ENCODE measurements at regions not wholly inside any gene's neighbourhood (a gene's known extent, or its start where the extent isn't known, plus 50 kb on each side); places are given as distances from the start of the nearest gene placed in this dataset.

DNA sequence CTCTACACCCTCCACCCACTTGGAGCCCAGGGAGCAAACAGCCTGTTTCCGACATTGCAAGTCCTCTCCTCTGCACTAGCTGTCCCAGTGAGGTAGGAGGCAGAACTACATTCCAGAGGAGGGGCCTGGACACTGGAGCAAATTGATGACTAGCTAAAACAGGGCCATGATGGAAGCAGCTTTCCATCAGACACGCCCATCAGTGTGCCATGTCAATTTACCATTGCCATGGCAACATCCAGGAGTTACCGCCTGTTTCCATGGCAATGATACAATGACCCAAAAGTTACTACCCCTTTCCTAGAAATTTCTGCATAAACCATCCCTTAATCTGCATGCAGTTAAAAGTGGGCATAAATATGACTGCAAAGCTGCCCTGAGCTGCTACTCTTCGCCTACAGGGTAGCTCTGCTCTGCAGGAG is 647.1 kb downstream of the PTPRU start:
- DNase-seq (ENCODE audit: low read depth in 3 of 3) = no peak

DNA sequence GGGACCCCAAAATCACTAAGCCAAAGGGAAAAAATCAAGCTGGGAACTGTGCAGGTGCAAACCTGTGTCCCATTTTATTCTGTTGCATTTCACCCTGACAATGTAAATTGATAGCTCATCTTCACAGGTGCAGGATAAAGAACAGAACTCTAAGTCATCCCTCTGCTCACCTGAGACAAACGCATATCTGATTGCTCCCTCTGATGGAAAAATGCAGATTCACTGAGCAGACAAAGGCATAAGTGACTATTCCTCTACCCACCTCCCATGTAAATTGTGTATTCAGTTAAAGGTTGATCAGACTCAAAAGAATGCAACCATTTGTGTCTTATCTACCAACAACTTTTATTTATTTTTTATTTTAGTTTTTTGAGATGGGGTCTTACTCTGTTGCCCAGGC is 644.2 kb downstream of the PTPRU start:
- no peak for DNase-seq (ENCODE audit: low read depth in 3 of 3)

DNA sequence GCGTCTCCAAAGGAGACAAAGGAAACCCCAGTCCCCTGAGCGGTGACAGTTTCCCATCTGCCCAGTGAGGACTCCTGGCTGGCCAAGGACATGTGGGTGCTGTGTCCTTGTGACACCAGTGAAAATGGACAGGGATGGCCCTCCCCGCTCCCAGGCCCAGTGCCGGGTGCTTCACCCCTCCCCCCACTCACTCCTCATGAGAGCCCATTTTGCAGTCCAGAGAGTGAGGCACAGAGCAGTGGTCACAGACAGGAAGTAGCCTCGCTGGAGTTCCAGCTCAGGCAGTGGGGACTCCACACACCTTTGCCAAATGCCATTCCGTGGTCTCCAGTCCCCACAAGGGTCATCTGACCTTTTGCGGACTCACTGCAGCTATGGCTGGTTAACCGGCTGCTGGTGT is 642.9 kb downstream of the PTPRU start:
- DNase-seq (ENCODE audit: low read depth in 3 of 3) = no peak

DNA sequence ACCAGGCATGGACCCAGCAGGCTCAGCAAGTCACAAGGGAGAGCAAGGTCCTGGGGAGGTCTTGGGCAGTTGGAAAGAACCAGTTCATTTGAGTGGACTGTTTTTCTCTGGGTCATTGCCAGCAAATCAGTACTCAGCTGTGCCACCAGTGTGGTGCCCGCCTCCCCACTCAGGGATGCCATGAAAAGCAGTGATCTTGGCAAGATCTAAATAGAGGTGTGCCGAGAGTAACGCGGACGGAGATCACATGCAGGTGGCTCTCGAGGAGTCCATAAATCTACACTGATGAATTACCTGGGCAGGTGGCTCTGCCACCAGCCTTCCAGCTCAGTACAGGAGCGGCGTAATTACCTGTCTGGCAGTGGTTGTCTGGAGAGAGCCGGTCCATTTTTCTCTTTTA is 642.2 kb downstream of the PTPRU start:
- no peak for DNase-seq (ENCODE audit: low read depth in 3 of 3)

DNA sequence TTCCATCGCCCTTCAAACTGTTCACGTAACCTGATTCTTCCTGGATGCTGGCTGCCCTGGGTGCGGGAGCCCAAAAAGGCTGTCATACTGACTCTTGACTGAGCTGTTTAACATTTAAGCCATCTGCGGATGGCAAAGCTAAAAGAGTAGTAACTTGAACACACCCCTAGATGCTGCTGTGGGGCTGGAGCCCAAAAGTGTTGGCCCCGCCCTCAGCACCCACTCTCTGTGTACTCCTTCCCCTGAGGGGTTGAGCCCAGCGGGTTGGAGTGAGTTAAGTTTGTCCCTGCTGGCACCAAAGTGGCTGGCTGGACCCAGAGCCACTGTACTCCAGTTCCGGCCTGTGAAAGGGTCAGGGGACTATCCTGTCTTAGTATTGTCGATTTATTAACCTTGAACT is 640.6 kb downstream of the PTPRU start:
- DNase-seq (ENCODE audit: low read depth in 3 of 3) = no peak

DNA sequence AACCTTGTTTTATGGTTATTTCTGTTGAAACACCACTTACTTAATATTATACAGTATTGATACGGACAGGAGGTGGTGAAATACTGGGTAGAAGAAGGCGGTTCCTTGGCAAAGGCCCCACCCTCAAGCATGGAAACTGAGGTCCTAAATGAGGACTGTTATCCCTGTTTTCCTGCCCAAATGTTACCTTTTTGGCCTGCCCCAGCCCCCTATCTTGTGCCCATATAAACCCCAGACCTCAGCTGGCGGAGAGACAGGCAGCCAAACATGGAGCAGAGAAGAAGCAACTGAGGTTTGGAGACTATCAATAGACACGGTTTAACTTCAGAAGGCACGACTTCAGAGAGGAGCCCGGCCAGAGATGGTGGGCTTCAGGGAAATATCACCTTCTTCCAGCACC is 640.1 kb downstream of the PTPRU start:
- DNase-seq (ENCODE audit: low read depth in 3 of 3) = no peak

DNA sequence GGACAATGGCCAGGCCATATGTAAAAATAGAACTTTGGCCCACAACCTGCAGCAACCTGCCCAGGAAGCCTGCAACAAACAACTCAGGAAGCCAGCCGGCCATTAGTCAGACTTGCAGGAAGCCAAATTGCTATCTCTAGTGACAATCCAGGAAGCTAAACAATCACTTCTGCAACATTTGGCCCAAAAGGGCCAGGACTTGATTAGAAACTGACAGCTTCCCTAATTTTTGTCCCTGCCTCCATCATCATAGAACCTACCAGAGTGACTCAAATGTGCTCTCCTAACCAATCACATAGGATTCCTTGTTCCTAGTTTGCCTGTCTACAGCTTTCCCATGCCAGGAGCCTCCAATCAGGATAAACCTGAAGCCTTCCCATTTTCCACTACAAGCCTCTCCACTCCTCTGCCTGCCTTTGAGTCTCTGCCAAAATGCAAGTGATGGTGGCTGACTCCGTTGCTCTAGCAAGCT is 639.3 kb downstream of the PTPRU start:
- DNase-seq (ENCODE audit: low read depth in 3 of 3) = no peak

DNA sequence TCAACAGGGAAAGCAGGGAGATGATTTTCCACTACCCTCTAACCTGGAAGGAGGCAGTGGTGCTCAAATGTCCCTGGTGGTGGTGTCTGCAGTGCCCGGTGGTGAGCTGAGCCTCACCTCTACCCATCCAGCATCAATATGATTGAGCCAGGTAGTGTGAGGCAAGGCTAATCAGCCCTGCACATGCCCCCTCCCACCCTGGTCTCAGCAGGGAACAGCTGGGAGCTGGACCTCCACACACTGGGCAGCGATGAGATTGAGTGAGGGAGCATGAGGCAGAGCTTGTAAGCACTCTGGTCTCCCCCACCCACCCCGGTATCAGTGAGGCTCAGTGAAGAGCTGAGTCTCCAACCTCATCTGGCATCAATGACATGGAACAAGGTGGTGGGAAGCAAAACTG is 634.3 kb downstream of the PTPRU start:
- no peak for DNase-seq (ENCODE audit: low read depth in 3 of 3)

DNA sequence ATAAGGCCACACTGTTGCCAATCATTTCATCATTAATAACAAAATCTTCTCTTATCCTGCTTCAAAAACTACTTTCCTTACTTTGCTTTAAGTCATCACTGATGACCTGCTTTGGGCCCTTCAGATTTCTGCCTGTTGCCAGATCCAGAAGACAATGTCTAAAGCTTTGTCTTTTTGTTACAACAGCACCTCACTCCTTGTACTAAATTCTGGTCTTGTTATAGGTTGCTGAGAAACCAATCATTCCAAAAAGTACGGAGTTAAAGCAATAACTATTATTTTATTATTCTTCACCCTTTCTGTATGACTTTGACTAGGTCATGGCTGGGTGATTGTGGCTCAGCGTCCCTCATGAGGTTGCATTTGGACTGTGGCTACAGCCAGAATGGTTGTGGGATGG is 633.5 kb downstream of the PTPRU start:
- DNase-seq (ENCODE audit: low read depth in 3 of 3) = no peak

DNA sequence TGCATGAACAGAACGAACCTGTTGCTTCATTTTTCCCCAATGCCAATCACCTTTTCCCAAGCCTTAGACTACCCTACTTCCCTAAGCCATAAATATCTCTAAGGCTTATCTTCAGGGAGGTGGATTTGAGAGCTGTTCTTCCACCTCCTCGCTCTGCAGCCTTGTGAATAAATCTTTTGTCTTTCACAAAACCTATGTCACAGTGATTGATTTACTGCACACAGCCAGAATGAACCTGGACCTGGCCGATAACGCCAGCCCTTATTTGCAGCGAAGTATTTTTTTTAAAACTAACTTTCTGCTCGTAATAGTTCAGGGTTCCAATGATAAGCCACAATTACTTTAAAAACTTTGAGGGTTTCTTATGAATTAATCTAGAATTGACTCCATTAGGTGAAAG is 632.6 kb downstream of the PTPRU start:
- no peak for DNase-seq (ENCODE audit: low read depth in 3 of 3)

DNA sequence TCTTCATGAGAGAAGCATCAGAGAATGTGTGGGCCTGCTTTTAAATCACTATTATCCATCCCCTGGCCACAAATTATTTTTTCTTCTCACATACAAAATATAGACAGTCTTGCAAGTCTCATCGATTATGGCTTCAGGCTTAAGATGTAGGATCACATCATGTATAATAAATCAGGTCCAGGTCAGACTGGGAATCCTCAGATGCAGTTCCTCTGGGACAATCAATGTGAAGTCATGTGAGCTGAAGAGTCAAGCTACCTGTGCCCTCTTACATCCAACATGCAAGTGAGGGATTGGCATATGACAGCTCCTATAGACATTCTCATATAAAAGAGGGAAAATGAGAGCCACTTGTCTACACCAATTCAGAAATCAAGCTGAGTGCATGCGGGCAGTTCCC is 631.8 kb downstream of the PTPRU start:
- no peak for DNase-seq (ENCODE audit: low read depth in 3 of 3)

DNA sequence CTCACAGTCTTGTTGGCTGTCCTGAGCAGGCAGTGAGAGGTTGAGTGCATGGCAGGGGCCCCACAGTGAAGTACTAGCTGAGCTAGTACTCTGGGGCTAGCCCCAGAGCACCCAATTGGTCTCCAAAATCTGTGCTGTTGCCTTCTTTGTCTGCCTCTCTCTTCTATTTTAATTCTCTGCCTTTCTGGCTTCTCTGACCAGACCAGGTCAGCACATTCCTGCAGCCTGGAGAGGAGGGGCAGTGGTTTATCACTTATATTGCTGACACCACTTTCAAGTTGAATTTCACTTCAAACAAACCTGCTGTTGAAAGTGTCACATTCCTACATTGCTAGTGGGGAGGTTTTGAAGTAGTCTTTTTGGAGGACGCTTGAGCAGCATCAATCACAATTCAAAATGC is 628.7 kb downstream of the PTPRU start:
- no peak for DNase-seq (ENCODE audit: low read depth in 3 of 3)

DNA sequence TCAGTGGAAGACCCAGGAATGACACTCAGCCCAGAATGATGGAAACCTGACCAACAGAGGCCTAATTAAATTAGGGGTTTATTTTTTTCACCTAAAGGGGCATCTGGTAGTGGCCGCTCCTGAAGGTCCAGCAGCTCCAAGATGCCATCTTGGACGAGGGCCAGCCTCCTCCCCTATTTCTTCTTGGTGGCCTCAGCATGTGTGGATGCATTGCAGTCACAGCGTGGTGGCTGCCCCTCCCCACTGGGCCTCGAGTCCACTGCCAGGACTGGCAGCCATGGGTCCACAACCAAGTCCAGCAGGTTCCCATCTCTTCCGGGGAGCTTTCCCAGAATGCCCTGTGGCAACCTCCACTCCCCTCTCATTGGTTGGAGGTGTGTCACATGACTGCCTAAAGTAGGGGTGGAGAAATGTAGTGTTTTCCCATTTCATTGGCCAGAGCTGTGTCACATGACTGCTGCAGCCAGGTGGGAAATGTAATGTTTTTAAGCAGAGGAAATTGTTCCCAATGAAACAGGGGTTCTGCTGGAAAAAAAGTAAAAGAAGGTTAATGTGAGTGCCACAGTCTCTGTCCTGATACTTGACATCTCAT is 628.2 kb downstream of the PTPRU start:
- no peak for DNase-seq (ENCODE audit: low read depth in 3 of 3)

DNA sequence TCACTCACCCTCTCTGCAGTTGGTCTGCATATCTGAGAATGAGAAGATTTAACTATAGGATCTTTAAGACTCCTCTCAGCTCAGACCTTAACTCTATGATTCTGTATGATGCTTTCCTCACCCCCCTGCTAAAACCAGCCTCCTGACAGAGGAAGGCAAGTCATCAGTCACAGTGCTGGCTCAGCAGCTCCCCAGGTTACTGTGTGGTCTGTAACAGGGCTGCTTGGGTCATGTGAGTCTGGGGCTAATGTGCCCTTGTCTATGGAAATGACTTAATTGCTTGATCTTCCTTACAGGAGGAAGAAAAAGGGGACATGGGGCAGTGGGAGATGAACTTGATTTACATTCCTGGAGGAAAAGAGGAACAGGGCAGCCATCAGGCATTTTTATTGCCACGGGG is 625.6 kb downstream of the PTPRU start:
- DNase-seq (ENCODE audit: low read depth in 3 of 3) = no peak

DNA sequence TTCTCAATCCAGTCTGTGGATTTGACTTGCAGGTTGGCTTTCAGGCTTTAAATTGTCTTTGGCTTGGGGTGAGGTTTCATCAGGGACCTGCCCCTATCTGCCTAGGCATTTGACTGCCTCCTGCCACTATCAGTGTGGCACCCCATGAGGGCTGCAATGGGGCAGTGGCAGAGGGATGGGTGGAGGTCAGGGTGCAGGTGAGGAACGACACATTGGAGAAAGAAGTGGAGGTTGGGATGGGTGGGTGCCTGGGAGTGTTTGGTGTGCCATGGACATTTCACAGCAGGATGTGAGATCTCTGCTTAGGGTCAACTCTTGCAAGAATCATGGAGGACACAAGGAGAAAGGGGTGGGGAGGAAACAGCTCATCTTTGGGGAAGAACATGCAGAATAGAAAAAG is 625.1 kb downstream of the PTPRU start:
- no peak for DNase-seq (ENCODE audit: low read depth in 3 of 3)

DNA sequence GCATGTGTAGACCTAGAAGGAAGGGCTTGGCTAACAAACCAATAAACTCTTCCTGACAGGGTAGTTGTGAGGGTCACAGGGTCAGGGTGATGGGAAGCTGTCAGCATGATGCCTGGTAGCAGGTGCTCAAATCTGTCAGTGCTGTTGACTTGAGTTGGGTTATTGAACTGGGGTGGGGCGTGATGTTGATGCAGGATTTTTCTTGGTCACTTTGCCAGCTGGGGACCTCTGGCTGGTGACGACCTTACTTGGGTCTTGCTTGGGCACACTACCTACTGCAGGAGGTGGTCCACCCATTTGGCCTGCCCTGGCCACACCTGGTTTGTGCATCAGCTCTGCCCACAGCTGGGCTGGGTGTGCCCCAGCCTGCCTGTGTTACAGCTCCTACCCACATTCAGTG is 624.4 kb downstream of the PTPRU start:
- no peak for DNase-seq (ENCODE audit: low read depth in 3 of 3)

DNA sequence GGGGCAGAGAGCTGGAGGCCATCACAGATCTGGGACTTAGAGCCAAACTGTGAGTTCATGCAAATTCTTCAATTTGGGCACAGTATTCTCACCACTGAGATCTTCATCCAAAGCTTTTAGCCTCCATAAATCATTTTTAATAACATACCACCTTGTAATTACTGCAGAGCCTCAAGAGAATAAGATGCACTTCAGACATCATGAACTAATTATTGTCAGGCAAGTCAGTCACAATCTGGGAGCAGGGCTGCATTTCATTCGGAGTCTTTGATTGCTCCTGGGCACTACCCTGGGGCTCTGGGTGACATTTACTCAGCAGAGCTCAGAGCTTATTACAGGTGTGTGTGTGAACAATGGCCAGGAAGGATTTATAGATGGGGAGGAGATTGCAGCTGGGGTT is 623.7 kb downstream of the PTPRU start:
- no peak for DNase-seq (ENCODE audit: low read depth in 3 of 3)

DNA sequence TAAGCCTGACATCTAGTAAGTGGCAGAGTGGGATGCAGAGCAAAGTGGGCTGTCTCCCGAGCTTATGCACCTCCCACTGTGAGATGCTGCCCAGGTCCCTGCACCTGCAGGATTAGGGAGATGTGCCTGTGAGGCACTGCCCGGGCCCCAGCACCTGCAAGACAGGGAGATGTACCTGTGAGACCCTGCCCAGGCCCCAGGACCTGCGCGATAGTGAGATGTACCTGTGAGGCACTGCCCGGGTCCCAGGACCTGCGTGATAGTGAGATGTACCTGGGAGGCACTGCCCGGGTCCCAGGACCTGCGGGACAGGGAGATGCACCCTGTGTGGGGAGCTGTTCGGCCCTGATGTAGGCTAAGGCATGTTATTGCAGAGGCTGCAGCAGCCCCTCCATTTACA is 622.8 kb downstream of the PTPRU start:
- DNase-seq (ENCODE audit: low read depth in 3 of 3) = no peak

DNA sequence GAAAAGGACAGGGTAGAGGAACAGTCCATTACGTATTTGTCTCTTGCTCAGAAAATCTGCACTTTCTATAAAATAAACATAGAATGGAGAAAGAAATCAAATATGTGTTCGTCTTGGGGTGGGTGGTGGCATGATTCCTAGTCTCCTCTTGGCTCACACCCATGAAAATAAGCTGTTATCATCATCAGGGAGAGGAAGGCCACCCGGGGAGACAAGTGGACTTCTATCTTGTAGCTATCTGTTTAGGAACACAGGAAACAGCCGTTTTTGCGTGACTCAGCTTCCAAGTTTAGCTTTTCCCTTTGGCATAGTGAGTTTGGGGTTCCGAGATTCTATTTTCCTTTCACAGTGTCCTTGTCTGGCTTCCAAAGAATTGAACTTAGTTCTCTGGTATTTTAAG is 622.3 kb downstream of the PTPRU start:
- DNase-seq (ENCODE audit: low read depth in 3 of 3) = no peak

DNA sequence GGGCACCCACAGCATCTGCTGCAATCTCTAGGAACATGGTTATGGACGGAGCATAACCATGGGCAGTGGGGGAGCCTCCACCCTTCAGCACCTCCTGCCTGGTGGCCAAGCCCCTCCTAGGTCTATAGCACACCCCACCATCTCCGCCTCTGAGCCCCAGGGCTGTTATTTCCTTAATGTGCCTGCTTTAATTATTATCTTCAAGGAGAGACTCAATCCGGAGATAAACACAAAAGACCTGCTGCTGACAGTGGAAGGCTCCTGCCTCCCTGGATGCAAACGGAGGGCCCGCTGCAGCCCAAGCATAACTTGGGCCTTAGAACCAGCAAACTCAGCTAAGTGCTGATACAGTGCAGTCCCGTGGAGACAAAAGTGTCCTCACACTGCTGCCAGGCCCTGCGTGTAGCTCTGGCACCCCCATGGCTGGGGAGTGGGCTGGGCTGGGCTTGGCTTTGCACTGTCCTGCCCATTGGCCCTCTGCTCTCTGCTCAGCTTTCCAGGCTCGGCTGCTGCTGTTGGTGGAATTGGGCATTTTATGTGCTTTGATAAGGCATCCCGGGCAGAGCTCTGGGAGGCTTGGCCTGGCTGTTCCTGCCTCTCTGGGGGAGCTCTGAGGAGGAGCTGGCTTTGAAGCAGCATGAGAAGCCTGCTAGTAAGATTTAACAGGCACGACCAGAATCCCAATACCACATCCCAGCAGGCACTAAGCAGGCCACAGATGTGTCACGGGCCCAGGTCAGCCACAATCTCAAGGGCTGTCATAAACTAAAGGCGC is 620.2 kb downstream of the PTPRU start:
- DNase-seq (ENCODE audit: low read depth in 3 of 3) = no peak

DNA sequence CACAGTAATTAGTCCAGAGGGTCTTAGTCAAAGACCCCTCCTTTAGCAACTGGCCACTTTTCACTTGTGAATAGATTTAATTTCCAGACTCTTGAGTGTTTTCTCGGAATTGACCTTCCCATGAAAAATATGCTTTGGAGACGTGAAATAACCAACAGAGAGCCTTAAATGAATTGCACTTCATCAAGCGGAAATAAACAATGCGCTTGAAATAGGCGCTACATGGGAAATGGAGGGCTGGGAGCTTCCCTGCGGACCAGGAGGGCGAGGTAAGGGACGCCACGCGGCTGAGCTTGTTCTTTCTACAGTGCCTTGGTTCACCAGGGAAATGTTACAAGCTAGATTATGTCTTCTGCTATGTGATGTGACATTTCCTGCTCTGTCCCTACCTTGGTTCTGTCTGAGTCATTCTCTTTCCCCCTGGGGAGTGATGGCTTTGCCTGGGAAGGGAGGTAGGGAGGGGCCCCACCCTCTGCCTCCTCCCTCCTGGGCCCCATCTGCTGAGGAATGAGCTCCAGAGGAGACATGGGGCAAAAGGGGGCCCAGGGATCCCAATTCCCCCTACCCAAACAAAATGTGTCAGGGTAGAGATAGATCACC is 619.3 kb downstream of the PTPRU start:
- no peak for DNase-seq (ENCODE audit: low read depth in 3 of 3)

DNA sequence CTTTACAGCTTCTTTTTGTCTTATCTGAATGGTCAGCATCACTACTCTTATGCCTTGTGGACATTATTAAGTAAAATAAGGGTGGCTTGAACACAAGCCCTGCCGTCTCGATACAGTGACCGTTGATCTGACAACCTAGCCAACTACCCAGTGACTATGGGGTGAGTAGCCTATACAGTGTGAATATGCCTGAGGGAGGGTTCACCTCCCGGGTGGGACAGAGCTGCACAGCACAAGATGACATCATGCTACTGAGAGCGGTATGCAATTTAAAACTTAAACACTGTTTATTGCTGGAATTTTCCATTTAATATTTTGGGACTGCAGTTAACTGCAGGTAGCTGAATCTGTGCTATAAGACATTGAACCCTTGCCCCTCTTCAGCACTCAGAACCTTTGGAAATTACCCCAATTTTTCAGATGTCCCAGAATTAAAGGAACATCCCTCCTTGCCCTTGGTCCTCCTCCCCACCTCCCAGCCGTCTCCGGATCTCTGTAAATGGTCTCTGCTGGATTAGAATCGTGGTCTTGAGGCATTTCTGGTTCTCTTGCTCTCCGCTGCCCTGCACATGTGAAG is 618.5 kb downstream of the PTPRU start:
- DNase-seq (ENCODE audit: low read depth in 3 of 3) = no peak

DNA sequence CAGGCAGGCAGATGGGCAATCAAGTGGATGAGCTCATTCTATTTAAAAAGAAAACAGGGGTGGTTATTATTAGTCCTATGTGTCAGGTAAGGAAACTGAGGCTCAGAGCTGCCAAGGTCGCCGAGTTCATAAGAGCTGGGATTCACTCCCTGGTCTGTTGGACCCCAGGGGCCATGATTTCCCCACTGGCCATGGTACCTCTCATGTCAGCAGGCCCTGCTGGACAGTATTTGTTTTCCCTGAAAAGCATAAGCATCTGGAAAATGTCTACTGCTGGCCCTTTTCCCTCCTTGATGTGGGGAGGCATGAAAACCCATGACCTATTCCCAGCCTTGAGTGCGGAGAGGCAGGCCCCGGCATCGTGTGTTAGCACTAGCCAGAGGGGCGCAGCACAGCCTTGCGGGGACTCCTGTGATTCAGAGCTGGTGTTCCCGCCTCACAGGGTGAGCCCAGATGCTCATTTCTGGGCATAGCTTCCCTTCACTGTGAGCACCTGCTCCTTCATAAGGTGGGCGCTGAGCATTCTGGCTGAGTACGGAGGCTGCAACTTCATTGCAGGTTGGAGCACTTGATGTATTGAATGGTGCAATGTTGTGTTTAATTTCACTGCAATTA is 617.5 kb downstream of the PTPRU start:
- DNase-seq (ENCODE audit: low read depth in 3 of 3) = no peak

Measured in stimulated activated CD4-positive, alpha-beta T cell treated with anti-CD3 and anti-CD28 coated beads, TNF-alpha, amount 100 ng/mL, for 48 hours (primary cell).